Neural crest cell (in vitro differentiated cells): ENCODE measurements at regions not wholly inside any gene's neighbourhood (a gene's known extent, or its start where the extent isn't known, plus 50 kb on each side); places are given as distances from the start of the nearest gene placed in this dataset.

ENCODE experiments used
- DNase-seq: peaks from one replicate; pipeline ENCODE4 v3.0.0; 2021; ENCODE audit warnings: low read depth, mixed read lengths, low spot score
- H3K27ac Mint-ChIP-seq: one replicate; pipeline ENCODE4 v1.8.0; 2021; ENCODE audit warnings: mild to moderate bottlenecking, mixed read lengths; ENCODE audit not compliant: unreplicated experiment
- H3K27me3 Mint-ChIP-seq: 2 replicates; pipeline ENCODE4 v1.8.0; 2021; ENCODE audit warnings: low read depth, mild to moderate bottlenecking, mixed read lengths
- H3K36me3 Mint-ChIP-seq: 2 replicates; pipeline ENCODE4 v1.8.0; 2021; ENCODE audit warnings: low read depth, mild to moderate bottlenecking, mixed read lengths
- H3K4me1 Mint-ChIP-seq: 2 replicates; pipeline ENCODE4 v1.8.0; 2021; ENCODE audit warnings: mixed read lengths
- H3K4me3 Mint-ChIP-seq: one replicate; pipeline ENCODE4 v1.8.0; 2021; ENCODE audit warnings: mild to moderate bottlenecking, mixed read lengths
- H3K9me3 Mint-ChIP-seq: 2 replicates; pipeline ENCODE4 v1.8.0; 2021; ENCODE audit warnings: mixed read lengths
- TF ChIP-seq, protein P1 (sequence below): fragments of 200-600 bp; sonication (generic); conservative IDR thresholded peaks from 2 replicates; pipeline ENCODE4 v1.5.0; 2021; ENCODE audit warnings: antibody characterized with exemption, mild to moderate bottlenecking

DNA sequence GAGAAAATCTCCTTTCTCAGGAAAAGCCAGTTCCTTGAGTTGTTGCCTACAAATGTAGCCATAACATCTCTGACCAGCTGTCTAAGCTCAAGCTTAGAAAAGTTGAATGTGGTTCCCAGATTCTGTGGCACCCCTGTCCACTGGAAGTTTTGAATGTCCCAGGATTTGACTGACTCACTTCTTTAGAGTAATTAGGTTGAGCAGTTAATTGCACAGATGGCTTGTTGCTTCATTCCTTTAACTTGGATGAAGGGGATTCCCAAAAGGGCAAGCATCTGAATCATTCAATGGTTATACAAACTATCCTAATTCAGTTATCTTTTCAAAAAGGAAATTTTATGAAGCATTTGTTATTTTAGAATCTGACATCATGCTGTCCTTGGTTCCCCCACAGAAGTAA, 374.7 kb downstream of the LNPK start:
- Mint-ChIP-seq H3K27me3 (no peaks in the 10 kb centered on the region), H3K4me3 (no peak overlapping the region), H3K27ac (no peak overlapping the region), H3K9me3 (peaks cover 2% of the 10 kb centered on the region), H3K36me3 (peaks cover 3% of the 10 kb centered on the region), H3K4me1 (peaks cover 7% of the 10 kb centered on the region)
- TF ChIP-seq, protein P1, sequence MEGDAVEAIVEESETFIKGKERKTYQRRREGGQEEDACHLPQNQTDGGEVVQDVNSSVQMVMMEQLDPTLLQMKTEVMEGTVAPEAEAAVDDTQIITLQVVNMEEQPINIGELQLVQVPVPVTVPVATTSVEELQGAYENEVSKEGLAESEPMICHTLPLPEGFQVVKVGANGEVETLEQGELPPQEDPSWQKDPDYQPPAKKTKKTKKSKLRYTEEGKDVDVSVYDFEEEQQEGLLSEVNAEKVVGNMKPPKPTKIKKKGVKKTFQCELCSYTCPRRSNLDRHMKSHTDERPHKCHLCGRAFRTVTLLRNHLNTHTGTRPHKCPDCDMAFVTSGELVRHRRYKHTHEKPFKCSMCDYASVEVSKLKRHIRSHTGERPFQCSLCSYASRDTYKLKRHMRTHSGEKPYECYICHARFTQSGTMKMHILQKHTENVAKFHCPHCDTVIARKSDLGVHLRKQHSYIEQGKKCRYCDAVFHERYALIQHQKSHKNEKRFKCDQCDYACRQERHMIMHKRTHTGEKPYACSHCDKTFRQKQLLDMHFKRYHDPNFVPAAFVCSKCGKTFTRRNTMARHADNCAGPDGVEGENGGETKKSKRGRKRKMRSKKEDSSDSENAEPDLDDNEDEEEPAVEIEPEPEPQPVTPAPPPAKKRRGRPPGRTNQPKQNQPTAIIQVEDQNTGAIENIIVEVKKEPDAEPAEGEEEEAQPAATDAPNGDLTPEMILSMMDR, result no peak
- no peak for DNase-seq

DNA sequence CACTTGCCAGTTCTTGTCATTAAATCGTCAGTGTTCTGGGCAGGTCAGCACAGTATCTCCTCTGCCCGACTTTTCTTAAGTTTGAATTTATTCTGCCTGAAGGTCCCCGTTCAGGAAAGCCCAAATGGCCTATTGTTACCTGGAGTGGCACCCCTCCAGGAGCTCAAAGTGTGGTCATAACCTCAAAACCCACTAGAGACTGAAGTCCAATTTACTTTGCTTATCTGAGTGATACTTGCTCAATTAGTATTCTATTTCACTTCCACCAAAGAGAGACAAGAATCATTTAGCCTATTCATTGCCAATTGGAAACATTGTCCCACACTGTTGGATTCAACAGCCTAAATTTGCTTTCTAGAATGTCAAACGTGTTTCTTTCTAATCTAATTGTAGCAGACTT, 375.3 kb downstream of the LNPK start:
- TF ChIP-seq, protein P1, result no peak
- no peak for DNase-seq
- Mint-ChIP-seq H3K27me3 (no peaks in the 10 kb centered on the region), H3K27ac (no peak overlapping the region), H3K4me1 (peaks cover 7% of the 10 kb centered on the region), H3K36me3 (peaks cover 3% of the 10 kb centered on the region), H3K9me3 (peaks cover 2% of the 10 kb centered on the region), H3K4me3 (no peak overlapping the region)

DNA sequence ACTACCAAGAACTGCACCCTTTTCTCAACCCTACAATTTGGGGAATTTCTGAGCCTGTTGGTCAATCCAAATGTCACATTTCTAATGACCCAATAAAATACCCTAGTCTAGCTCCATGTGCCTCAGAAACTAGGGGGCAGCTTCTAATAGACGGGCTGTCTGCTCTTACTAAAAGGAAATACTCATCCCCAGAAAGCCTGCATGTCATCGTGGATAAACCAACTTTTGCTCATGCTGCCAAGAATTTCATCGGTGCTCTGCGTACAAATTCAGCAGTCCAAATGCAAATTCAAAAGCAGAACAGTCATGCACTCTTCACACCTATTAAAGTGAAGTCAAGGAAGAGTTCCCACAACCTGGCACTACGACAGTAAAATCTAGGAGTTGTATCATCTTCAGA, 377.3 kb downstream of the LNPK start:
- peaks cover 3% of the 10 kb centered on the region for H3K36me3 Mint-ChIP-seq
- no peak overlapping the region for H3K4me3 Mint-ChIP-seq
- TF ChIP-seq, protein P1, result no peak
- no peak overlapping the region for H3K27ac Mint-ChIP-seq
- peaks cover 14% of the 10 kb centered on the region for H3K4me1 Mint-ChIP-seq
- no peak for DNase-seq
- peaks cover 2% of the 10 kb centered on the region for H3K9me3 Mint-ChIP-seq
- no peaks in the 10 kb centered on the region for H3K27me3 Mint-ChIP-seq

DNA sequence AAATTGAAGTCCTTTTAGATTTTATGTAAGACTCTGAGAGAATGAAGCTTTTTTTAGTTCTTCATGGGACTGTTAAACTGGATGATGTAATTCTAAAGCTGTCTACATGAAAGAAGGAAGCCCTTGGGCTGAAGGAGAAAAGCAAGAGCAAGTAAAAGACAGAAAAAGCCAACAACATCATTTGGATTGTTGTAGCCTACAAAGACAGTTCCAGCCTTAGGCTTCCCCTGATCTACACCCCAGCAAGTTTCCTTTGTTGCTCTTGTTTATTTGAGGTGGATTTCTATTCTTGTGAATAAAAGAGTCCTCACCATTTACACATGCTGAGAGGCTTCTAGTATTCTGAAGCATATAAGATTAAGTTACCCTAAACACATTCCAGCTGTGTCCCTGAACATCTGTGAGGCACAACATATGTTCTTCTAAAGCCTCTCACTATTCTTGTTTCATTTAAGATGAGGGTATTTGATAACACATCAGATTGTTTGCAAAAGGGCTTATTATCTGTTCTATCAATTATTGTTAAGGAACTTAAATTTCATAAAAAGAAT, 377.8 kb downstream of the LNPK start:
- peaks cover 19% of the 10 kb centered on the region for H3K4me1 Mint-ChIP-seq
- H3K36me3 Mint-ChIP-seq, result peaks cover 3% of the 10 kb centered on the region
- peaks cover 2% of the 10 kb centered on the region for H3K9me3 Mint-ChIP-seq
- no peak overlapping the region for H3K27ac Mint-ChIP-seq
- no peak overlapping the region for H3K4me3 Mint-ChIP-seq
- no peak for DNase-seq
- no peaks in the 10 kb centered on the region for H3K27me3 Mint-ChIP-seq
- TF ChIP-seq, protein P1, result no peak

DNA sequence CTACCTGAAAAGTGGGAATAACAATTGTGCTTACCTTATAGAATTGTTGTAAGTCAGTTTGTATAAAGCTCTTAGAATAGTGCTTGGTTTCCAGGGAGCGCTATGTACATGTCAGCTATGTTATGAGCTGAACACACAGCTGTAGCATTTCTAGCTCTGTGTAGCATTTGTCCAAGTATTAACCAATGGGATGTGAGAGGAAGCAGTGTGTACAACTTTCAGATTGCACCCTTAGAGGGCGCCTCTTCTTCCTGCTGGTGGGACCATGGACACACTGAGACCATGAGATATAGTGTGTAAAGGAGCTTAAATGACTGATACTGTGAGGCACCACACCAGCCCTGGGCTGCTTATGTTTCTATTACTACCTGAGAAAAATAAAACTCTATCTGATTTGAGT, 380.2 kb downstream of the LNPK start:
- H3K27me3 Mint-ChIP-seq, result no peaks in the 10 kb centered on the region
- TF ChIP-seq, protein P1, result no peak
- no peak for DNase-seq

DNA sequence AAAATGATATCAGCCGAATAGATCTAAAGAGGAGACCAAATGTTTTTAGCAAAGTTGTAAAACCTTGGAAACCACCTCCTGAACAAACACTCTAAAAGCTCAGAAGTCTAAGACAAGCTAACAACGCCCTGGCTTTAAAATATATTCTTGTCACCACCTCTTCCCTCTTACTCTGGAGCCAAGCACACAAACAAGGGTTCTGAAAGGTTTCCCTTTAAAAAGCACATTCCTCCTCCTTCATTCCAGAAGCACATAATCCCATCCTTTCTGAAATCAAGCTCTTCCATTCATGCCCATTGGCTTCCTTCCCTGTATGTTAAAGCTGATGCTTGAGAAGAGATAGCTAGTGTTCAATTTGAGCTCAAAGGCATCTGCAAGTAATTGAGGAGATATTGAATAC, 382.0 kb downstream of the LNPK start:
- Mint-ChIP-seq H3K4me3 (no peak overlapping the region), H3K4me1 (peaks cover 22% of the 10 kb centered on the region), H3K9me3 (peaks cover 9% of the 10 kb centered on the region), H3K27ac (no peak overlapping the region), H3K36me3 (peaks cover 6% of the 10 kb centered on the region), H3K27me3 (no peaks in the 10 kb centered on the region)
- TF ChIP-seq, protein P1, result no peak
- no peak for DNase-seq

More for the DNA sequence above, 380.2 kb downstream of the LNPK start:
- Mint-ChIP-seq H3K27ac (no peak overlapping the region), H3K36me3 (peaks cover 6% of the 10 kb centered on the region), H3K4me3 (no peak overlapping the region), H3K9me3 (peaks cover 6% of the 10 kb centered on the region), H3K4me1 (peaks cover 22% of the 10 kb centered on the region)
